Mucosa of descending colon (tissue), 3 donors: ENCODE measurements at regions not wholly inside any gene's neighbourhood (a gene's known extent, or its start where the extent isn't known, plus 50 kb on each side); places are given as distances from the start of the nearest gene placed in this dataset.

Experiments used
- ATAC-seq: fragments of 200-7000 bp; cut with Tn5 transposase; one replicate; pipeline ENCODE4 v1.9.1; 2020; ENCODE audit warnings: mild to moderate bottlenecking, moderate library complexity
- DNase-seq, 3 donors: peaks; one replicate each; pipeline ENCODE4 v3.0.0-alpha.2; 2020
- H3K36me3 ChIP-seq: fragments of 200-600 bp; one replicate; pipeline ENCODE4 v1.8.0; 2021; ENCODE audit warnings: low read depth, mild to moderate bottlenecking
- H3K4me1 ChIP-seq: fragments of 200-600 bp; one replicate; pipeline ENCODE4 v1.8.0; 2021; ENCODE audit warnings: low read depth, mild to moderate bottlenecking
- H3K4me3 ChIP-seq: fragments of 200-600 bp; one replicate; pipeline ENCODE4 v1.8.0; 2021; ENCODE audit warnings: mild to moderate bottlenecking
- H3K9me3 ChIP-seq: fragments of 200-600 bp; one replicate; pipeline ENCODE4 v1.8.0; 2021; ENCODE audit warnings: mild to moderate bottlenecking
- intact Hi-C, 2 donors: fragments of 100-400 bp; cut with DNase I in 1 of 2; cut with micrococcal nuclease in 1 of 2; formaldehyde crosslinking; loops; one replicate each; pipeline versions ENCODE4 v1.11.0 to v1.11.1; 2022; cut with DNase I, micrococcal nuclease
- TF ChIP-seq, protein P1 (sequence below): fragments of 200-600 bp; IDR thresholded peaks from one replicate; pipeline ENCODE4 v1.8.0; 2022; ENCODE audit warnings: antibody characterized with exemption, mild to moderate bottlenecking
- donor health status: DM: no; HTN: no; CAD: no; lungs with moderate emphysema.
- donor health status: DM: no; HTN: no; CAD: no.
- donor health status: DM: no; HTN: yes; CAD: no.

DNA sequence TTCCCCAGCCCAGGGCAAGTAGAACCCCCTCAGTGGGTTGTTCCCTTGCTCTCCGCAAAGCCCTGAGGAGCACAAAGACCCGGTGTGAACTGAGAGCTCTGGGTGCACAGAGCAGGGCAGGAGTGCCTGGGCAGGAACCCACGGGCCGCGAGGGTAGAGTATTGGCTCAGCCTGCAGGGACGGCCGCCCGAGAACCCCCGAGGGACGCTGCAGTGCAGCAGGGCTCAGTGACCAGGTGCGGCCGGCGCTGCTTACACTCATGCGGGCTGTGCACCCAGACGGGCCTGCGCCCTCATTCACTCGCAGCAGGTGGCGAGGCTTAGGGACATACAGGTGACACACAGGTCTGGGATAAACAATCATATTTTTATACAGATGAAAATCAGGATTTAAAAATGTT lies 51.9 kb upstream of the PDE10A start:
- ATAC-seq (no peak), DNase-seq (peak in 1 of 3 donors; percentile 36)
- no peaks in the 10 kb centered on the region for H3K4me1 ChIP-seq
- no peaks in the 10 kb centered on the region for H3K9me3 ChIP-seq
- intact Hi-C loops: no loop called here
- TF ChIP-seq, protein P1, sequence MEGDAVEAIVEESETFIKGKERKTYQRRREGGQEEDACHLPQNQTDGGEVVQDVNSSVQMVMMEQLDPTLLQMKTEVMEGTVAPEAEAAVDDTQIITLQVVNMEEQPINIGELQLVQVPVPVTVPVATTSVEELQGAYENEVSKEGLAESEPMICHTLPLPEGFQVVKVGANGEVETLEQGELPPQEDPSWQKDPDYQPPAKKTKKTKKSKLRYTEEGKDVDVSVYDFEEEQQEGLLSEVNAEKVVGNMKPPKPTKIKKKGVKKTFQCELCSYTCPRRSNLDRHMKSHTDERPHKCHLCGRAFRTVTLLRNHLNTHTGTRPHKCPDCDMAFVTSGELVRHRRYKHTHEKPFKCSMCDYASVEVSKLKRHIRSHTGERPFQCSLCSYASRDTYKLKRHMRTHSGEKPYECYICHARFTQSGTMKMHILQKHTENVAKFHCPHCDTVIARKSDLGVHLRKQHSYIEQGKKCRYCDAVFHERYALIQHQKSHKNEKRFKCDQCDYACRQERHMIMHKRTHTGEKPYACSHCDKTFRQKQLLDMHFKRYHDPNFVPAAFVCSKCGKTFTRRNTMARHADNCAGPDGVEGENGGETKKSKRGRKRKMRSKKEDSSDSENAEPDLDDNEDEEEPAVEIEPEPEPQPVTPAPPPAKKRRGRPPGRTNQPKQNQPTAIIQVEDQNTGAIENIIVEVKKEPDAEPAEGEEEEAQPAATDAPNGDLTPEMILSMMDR: no peak
- H3K36me3 ChIP-seq: no peaks in the 10 kb centered on the region
- H3K4me3 ChIP-seq: no peak overlapping the region

DNA sequence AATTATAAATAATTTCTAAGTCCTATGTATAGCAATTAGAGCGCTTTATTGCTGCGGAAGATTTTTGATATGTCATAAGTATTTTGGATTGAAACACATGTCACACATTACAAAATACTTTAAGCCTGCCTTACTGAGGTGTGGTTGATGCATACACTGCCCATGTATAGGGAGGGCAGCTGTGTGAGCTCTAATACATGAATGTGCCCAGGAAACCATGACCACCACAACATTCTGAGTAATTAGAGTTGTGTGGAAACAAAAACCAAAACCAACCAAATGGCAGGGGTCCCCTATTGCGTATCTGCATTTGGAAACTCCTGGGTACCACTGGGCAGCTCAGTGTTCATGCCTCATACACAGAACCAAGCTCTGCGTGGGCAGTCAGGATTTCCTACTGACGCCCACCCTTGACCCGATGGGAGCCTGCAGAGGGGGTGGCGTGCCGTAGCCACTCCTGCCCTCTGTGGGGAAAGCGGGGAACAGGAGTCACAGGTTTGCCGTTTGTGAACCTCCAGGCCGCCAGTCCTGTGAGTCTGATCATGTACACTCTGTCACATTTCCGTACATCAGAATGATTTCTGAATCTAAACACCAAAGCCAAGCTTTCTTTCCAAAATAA lies 50.9 kb upstream of the PDE10A start:
- no peak overlapping the region for H3K4me3 ChIP-seq
- DNase-seq (no peak), ATAC-seq (no peak)
- H3K4me1 ChIP-seq: no peaks in the 10 kb centered on the region
- no peaks in the 10 kb centered on the region for H3K36me3 ChIP-seq
- intact Hi-C loops: no loop called here
- H3K9me3 ChIP-seq: no peaks in the 10 kb centered on the region
- TF ChIP-seq, protein P1: no peak
